OCI-LY7 (cell line): ENCODE measurements at regions not wholly inside any gene's neighbourhood (a gene's known extent, or its start where the extent isn't known, plus 50 kb on each side); places are given as distances from the start of the nearest gene placed in this dataset.

Experiments
- BruUV-seq: library from RNA; stranded (reverse); fragments of 400-500 nt; replicated peaks from 2 replicates; lab custom pipeline; 2021; lab: Mats Ljungman, UMichigan
- CTCF ChIA-PET: fragments of 300-600 bp; sonication (Branson Sonifier 250); formaldehyde crosslinking; loops from one replicate; lab custom pipeline; 2022; ENCODE audit warnings: antibody characterized with exemption; ENCODE audit not compliant: unreplicated experiment; lab: Charles Lee
- POLR2A ChIA-PET: fragments of 300-600 bp; sonication (Branson Sonifier 250); formaldehyde crosslinking; loops from one replicate; lab custom pipeline; 2022; ENCODE audit warnings: antibody characterized with exemption; lab: Charles Lee
- DNase-seq: peaks from one replicate; pipeline ENCODE4 v3.0.0-alpha.2; 2015; ENCODE audit warnings: low spot score
- H2AFZ ChIP-seq: fragments of 200-600 bp; sonication (generic), shearing (Covaris generic); 2 replicates; pipeline ENCODE4 v1.6.1; 2014; ENCODE audit warnings: mild to moderate bottlenecking, antibody characterized with exemption, low read length, moderate library complexity
- H3K27ac ChIP-seq: fragments of 200-600 bp; sonication (generic); 2 replicates; pipeline ENCODE4 v1.5.1; 2014; ENCODE audit warnings: mixed run types, low read depth, mild to moderate bottlenecking, moderate library complexity, low read length, inconsistent platforms; ENCODE audit not compliant: poor library complexity, severe bottlenecking
- H3K36me3 ChIP-seq: fragments of 200-600 bp; sonication (generic); 2 replicates; pipeline ENCODE4 v1.6.1; 2014; ENCODE audit warnings: mild to moderate bottlenecking, antibody characterized with exemption, low read length, moderate library complexity, mixed read lengths; ENCODE audit not compliant: insufficient read depth
- H3K4me1 ChIP-seq: fragments of 200-600 bp; sonication (generic); 2 replicates; pipeline ENCODE4 v1.5.1; 2014; ENCODE audit warnings: mild to moderate bottlenecking, low read length; ENCODE audit not compliant: insufficient read depth, poor library complexity, severe bottlenecking
- H3K4me2 ChIP-seq: fragments of 200-600 bp; sonication (generic); 2 replicates; pipeline ENCODE4 v1.6.1; 2014; ENCODE audit warnings: mild to moderate bottlenecking, low read length
- H3K4me3 ChIP-seq: fragments of 200-600 bp; sonication (generic); 2 replicates; pipeline ENCODE4 v1.5.1; 2014; ENCODE audit warnings: mild to moderate bottlenecking, low read depth, low read length; ENCODE audit not compliant: poor library complexity, severe bottlenecking
- H3K79me2 ChIP-seq: fragments of 200-600 bp; sonication (generic); 2 replicates; pipeline ENCODE4 v1.6.1; 2016; ENCODE audit warnings: low read depth, mild to moderate bottlenecking, low read length, moderate library complexity, mixed read lengths; ENCODE audit not compliant: insufficient read depth
- H3K9me2 ChIP-seq: fragments of 200-600 bp; sonication (generic); 2 replicates; pipeline ENCODE4 v1.6.1; 2016; ENCODE audit warnings: mild to moderate bottlenecking, low read length, mixed read lengths; ENCODE audit not compliant: insufficient read depth
- H3K9me3 ChIP-seq: fragments of 200-600 bp; sonication (generic); 2 replicates; pipeline ENCODE4 v1.6.1; 2014; ENCODE audit warnings: mild to moderate bottlenecking, mixed run types, low read length, mixed read lengths
- H4K20me1 ChIP-seq: fragments of 200-600 bp; sonication (generic); 2 replicates; pipeline ENCODE4 v1.6.1; 2014; ENCODE audit warnings: mild to moderate bottlenecking, antibody characterized with exemption, low read length, moderate library complexity, mixed read lengths; ENCODE audit not compliant: insufficient read depth
- EZH2phosphoT487 ChIP-seq: fragments of 200-600 bp; sonication (generic); IDR thresholded peaks from 2 replicates; pipeline ENCODE4 v1.6.1; 2018; ENCODE audit warnings: low read depth, borderline replicate concordance, mild to moderate bottlenecking, mixed run types, antibody characterized with exemption, low read length, moderate library complexity, mixed read lengths
- intact Hi-C: fragments of 100-400 bp; cut with micrococcal nuclease; formaldehyde crosslinking; loops from one replicate; pipeline ENCODE4 v1.10.0; 2022; ENCODE audit not compliant: unreplicated experiment
- TF ChIP-seq, protein P1 (sequence below): fragments of 200-600 bp; sonication (generic); conservative IDR thresholded peaks from 2 replicates; pipeline ENCODE4 v1.5.1; 2014; ENCODE audit warnings: mild to moderate bottlenecking, antibody characterized with exemption, low read length, moderate library complexity, mixed read lengths

DNA sequence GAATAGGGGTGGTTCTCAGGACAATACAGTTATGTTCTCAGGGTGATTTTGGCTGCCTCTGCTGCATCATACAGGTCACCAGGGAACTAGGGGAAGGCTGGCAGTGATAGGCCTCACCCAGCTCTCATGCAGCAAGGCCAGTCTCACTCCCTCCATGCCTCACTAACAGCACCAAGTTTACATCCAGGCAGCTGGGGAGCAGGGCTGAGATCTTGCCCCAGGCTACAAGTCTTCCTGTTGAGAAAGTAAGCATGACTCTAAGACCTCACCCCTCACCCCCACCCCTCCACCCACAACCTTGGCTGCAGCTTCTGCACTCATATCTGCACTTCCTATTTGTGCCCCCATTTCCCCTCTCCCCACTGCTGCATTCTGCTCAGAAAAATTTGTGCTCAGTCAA lies 481.2 kb downstream of the ACTL7B start:
- H3K27ac ChIP-seq: no peak overlapping the region
- no TSS peak for BruUV-seq
- TF ChIP-seq, protein P1, sequence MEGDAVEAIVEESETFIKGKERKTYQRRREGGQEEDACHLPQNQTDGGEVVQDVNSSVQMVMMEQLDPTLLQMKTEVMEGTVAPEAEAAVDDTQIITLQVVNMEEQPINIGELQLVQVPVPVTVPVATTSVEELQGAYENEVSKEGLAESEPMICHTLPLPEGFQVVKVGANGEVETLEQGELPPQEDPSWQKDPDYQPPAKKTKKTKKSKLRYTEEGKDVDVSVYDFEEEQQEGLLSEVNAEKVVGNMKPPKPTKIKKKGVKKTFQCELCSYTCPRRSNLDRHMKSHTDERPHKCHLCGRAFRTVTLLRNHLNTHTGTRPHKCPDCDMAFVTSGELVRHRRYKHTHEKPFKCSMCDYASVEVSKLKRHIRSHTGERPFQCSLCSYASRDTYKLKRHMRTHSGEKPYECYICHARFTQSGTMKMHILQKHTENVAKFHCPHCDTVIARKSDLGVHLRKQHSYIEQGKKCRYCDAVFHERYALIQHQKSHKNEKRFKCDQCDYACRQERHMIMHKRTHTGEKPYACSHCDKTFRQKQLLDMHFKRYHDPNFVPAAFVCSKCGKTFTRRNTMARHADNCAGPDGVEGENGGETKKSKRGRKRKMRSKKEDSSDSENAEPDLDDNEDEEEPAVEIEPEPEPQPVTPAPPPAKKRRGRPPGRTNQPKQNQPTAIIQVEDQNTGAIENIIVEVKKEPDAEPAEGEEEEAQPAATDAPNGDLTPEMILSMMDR: no peak
- TF ChIP-seq EZH2phosphoT487: no peak
- H3K36me3 ChIP-seq: no peaks in the 10 kb centered on the region
- no peak overlapping the region for H2AFZ ChIP-seq
- H3K4me1 ChIP-seq: no peaks in the 10 kb centered on the region
- no peaks in the 10 kb centered on the region for H3K79me2 ChIP-seq
- H3K9me3 ChIP-seq: no peaks in the 10 kb centered on the region
- ChIA-PET CTCF (no interaction called here), POLR2A (interaction anchor here (0.7 to 0.9 kb wide), 3 partner anchors 24 to 1069 kb away, joined by 3 to 5 read pairs (median 4); no protein-coding TSS in a partner anchor)
- no peaks in the 10 kb centered on the region for H3K9me2 ChIP-seq
- intact Hi-C loops: no loop called here
- H3K4me3 ChIP-seq: no peak overlapping the region
- no peak for DNase-seq
- H4K20me1 ChIP-seq: no peaks in the 10 kb centered on the region
- H3K4me2 ChIP-seq: no peak overlapping the region

DNA sequence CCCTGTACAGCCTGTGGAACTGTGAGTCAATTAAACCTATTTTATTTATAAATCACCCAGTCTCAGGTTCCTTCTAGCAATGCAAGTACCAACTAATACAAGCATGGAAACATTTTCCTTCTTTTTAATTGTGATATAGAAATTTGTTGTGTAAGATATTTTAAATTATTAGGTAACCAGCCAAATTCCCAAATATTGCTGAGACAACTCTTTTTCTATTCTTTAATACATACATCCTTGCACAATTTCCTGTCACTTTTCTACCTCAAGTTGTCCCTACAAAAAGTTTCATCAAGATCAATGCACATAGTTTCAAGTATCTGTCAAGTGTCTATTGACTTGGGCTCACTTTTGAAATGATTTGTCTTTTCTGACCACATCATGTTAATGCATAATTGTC lies 488.6 kb downstream of the ACTL7B start:
- ChIA-PET CTCF (no interaction called here), POLR2A (no interaction called here)
- BruUV-seq: no TSS peak
- H3K4me3 ChIP-seq: no peak overlapping the region
- H3K36me3 ChIP-seq: no peaks in the 10 kb centered on the region
- no peak overlapping the region for H3K27ac ChIP-seq
- H4K20me1 ChIP-seq: no peaks in the 10 kb centered on the region
- no peak overlapping the region for H3K4me2 ChIP-seq
- TF ChIP-seq, protein P1: no peak
- no peak for TF ChIP-seq EZH2phosphoT487
- no peaks in the 10 kb centered on the region for H3K4me1 ChIP-seq
- H3K9me2 ChIP-seq: no peaks in the 10 kb centered on the region; the same call in 1 of the 2 replicates
- intact Hi-C loops: no loop called here
- no peaks in the 10 kb centered on the region for H3K9me3 ChIP-seq
- no peak overlapping the region for H2AFZ ChIP-seq
- no peaks in the 10 kb centered on the region for H3K79me2 ChIP-seq
- DNase-seq: no peak

DNA sequence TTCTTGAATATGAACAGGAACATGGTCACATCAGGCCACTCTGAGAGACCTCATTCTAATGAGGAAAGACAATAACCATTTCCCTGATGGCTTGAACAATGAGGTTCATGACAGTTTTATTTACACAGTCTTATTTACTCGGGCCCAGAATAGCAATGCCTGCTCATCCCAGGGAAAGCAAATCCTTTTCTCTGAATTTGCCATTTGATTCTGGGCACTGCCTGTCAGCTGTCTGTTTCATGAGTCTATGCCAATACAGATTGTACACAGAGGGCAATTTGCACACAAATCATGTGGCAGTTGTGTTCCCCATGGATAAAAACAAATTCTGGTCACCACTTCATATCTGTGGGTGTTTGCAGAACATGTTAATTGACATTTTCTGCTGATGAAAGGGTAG lies 492.5 kb downstream of the ACTL7B start:
- no peak overlapping the region for H2AFZ ChIP-seq
- intact Hi-C loops: no loop called here
- no TSS peak for BruUV-seq
- no peaks in the 10 kb centered on the region; the same call in 1 of the 2 replicates for H3K9me2 ChIP-seq
- H3K4me2 ChIP-seq: no peak overlapping the region
- POLR2A ChIA-PET: no interaction called here
- H3K79me2 ChIP-seq: no peaks in the 10 kb centered on the region
- no peaks in the 10 kb centered on the region for H3K9me3 ChIP-seq
- H4K20me1 ChIP-seq: no peaks in the 10 kb centered on the region
- H3K4me3 ChIP-seq: no peak overlapping the region
- CTCF ChIA-PET: no interaction called here
- H3K4me1 ChIP-seq: no peaks in the 10 kb centered on the region
- no peak for TF ChIP-seq EZH2phosphoT487
- TF ChIP-seq, protein P1: no peak
- H3K27ac ChIP-seq: no peak overlapping the region
- no peaks in the 10 kb centered on the region for H3K36me3 ChIP-seq
- no peak for DNase-seq
